GM13976 (cell line): ENCODE measurements at regions not wholly inside any gene's neighbourhood (a gene's known extent, or its start where the extent isn't known, plus 50 kb on each side); places are given as distances from the start of the nearest gene placed in this dataset.

ENCODE experiments used
- DNase-seq: peaks from one replicate; pipeline ENCODE4 v3.0.0; 2012; ENCODE audit warnings: low spot score
- in situ Hi-C: fragments of 300-500 bp; cut with MboI; formaldehyde crosslinking; loops from one replicate; pipeline ENCODE4 v1.12.0; 2022; ENCODE audit warnings: low sequenced_read_pairs, mixed read lengths, inconsistent platforms; ENCODE audit not compliant: unreplicated experiment
- TF ChIP-seq, protein P1 (sequence below): IDR thresholded peaks from 2 replicates; pipeline ENCODE4 v1.5.1; 2012; ENCODE audit warnings: borderline replicate concordance, mild to moderate bottlenecking; ENCODE audit not compliant: insufficient read depth; ENCODE audit errors: extremely low read depth, missing control alignments, control extremely low read depth

DNA sequence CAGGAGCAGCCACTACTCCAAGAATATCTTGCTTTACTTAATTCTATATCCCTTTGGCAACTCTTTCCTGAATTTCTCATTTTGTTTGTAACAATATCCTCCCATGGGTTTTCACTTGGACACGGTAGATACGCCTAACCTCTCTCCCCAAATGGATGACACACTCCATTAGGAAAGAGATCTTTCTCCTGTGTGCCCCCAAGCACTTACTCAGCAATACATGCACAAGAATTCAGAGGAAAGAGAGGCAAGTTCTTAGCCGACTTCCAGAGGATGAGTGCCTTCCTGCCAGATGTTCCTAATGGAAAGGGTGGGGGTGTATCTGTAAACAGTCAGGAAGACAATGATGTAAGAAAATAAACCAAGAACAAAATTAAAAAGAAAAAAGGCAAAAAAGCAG is 844.5 kb downstream of the NLGN4Y start:
- no peak for DNase-seq
- TF ChIP-seq, protein P1, sequence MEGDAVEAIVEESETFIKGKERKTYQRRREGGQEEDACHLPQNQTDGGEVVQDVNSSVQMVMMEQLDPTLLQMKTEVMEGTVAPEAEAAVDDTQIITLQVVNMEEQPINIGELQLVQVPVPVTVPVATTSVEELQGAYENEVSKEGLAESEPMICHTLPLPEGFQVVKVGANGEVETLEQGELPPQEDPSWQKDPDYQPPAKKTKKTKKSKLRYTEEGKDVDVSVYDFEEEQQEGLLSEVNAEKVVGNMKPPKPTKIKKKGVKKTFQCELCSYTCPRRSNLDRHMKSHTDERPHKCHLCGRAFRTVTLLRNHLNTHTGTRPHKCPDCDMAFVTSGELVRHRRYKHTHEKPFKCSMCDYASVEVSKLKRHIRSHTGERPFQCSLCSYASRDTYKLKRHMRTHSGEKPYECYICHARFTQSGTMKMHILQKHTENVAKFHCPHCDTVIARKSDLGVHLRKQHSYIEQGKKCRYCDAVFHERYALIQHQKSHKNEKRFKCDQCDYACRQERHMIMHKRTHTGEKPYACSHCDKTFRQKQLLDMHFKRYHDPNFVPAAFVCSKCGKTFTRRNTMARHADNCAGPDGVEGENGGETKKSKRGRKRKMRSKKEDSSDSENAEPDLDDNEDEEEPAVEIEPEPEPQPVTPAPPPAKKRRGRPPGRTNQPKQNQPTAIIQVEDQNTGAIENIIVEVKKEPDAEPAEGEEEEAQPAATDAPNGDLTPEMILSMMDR, result no peak
- in situ Hi-C loops, result no loop called here

DNA sequence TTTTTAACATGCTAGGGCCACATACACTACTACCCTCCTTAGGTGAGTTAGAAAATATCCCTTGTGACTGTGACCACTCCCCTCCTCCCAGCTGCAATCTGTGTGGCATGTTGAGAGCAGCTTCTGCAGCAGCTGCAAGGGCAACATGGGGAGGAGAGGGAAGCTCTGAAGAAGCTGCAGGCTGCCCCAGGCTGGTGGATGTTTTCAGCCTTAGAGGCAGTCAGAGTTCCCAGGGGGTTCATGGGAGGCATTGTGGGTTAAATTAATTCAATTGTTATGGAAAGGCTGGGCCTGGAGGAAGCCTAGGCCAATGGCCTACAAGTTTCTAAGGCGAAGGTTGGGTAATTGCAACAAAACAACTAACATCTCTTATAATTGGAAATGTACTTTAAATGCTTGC is 860.8 kb downstream of the NLGN4Y start:
- in situ Hi-C loops, result no loop called here
- TF ChIP-seq, protein P1, result no peak
- DNase-seq, result no peak

DNA sequence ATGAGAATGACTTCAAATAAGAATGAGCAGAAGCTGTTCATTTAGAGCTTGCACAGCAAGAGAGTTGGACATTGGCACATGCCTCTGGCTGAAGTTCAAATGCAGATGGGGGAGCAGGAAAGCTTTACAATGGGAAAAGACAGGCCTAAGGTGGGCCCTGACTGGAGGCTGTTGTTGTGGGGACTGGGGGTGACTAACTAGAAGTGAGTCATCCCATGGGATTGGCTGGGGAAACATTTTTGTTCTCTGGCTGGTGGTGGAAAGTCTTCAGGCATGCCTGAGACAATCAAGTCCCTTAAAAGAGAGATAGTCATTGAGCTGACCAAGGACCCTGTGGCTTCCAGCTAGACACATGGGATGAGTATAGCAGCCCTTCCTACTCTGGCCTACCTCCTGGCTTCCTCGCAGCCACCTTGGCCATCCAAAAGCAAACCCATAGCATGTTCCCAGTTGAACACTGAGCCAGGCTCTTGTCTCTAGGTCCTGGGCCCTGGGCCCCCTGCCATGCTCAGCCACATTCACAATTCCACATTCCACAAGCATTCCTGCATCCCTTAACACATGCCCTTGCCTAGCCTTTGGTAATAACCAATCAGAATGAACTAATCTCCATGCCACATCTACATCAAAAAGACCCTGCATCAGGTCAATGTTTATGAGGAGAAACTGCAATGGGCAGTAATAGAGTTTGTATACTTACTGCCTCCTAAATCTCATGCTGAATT is 873.4 kb downstream of the NLGN4Y start:
- DNase-seq, result no peak
- TF ChIP-seq, protein P1, result no peak
- in situ Hi-C loops, result no loop called here

DNA sequence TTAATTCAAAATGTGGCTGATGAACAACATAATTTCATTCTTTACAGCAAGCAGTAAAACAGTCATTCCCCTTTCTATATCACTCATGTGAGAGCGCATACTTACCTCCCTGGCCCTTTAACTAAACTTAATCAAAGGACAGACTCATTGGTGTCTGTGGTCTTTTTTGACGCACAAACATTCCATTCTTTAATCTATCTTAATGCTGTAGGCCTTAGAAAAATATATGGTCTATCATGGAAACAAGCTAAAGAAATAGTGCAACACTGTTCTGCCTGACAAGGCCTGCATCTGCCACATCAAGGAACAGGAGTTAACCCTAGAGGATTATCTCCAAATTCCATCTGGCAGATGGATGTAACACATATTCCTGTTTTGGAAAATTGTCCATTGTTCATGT is 878.1 kb downstream of the NLGN4Y start:
- in situ Hi-C loops, result no loop called here
- no peak for DNase-seq
- TF ChIP-seq, protein P1, result no peak

DNA sequence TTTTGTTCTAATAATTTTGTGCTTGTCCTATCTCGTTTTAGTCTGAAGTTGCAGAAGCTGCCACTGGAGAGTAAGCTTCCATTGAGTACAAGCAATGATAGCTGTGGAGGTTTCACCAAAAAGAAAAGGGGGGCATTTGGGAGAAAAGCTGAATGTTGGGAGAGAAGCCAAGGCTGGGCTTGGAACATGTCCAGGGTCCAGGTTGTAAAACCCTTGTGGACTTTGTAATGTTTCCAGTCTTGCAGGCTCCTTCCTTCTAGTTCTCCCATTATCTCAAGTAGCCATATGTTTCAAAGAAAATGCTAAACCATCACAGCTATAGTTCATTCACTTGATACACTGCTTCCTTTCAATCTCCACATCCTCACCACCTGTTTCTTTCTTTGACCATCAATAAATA is 880.2 kb downstream of the NLGN4Y start:
- TF ChIP-seq, protein P1, result no peak
- in situ Hi-C loops, result no loop called here
- DNase-seq, result no peak

DNA sequence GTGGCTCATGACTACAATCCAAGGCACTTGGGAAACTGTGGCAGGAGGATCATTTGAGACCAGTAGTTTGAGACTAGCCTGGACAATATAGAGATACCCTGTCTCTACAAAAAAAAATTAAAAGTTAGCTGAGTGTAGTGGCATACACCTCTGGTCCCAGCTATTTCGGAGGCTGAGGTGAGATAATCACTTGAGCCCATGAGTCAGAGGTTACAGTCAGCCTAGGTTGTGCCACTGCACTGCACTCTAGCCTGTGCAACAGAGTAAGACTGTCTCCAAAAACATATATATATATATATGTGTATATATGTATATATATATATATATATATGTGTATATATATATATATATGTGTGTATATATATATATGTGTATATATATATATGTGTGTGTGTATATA is 890.8 kb downstream of the NLGN4Y start:
- in situ Hi-C loops, result no loop called here
- no peak for DNase-seq
- TF ChIP-seq, protein P1, result no peak
